ENCODE measurements at regions not wholly inside any gene's neighbourhood (a gene's known extent, or its start where the extent isn't known, plus 50 kb on each side); places are given as distances from the start of the nearest gene placed in this dataset.

- no peak overlapping the region for H3K27ac ChIP-seq (ENCODE audit: low read depth, low read length)
- Mint-ChIP-seq H3K27ac (ENCODE audit: unreplicated experiment) (no peak overlapping the region), H3K36me3 (ENCODE audit: low read depth, unreplicated experiment) (no peaks in the 10 kb centered on the region), H3K4me1 (ENCODE audit: low read depth, unreplicated experiment) (no peaks in the 10 kb centered on the region), H3K4me3 (ENCODE audit: unreplicated experiment) (no peak overlapping the region), H3K27me3 (ENCODE audit: low read depth, unreplicated experiment) (peaks cover 20% of the 10 kb centered on the region), H3K9me3 (ENCODE audit: unreplicated experiment) (peaks cover 14% of the 10 kb centered on the region)
- no peak for TF ChIP-seq EZH2 (IDR thresholded peaks at IDR 0.05; ENCODE audit: insufficient read depth, low read length)
- TF ChIP-seq, protein P1, sequence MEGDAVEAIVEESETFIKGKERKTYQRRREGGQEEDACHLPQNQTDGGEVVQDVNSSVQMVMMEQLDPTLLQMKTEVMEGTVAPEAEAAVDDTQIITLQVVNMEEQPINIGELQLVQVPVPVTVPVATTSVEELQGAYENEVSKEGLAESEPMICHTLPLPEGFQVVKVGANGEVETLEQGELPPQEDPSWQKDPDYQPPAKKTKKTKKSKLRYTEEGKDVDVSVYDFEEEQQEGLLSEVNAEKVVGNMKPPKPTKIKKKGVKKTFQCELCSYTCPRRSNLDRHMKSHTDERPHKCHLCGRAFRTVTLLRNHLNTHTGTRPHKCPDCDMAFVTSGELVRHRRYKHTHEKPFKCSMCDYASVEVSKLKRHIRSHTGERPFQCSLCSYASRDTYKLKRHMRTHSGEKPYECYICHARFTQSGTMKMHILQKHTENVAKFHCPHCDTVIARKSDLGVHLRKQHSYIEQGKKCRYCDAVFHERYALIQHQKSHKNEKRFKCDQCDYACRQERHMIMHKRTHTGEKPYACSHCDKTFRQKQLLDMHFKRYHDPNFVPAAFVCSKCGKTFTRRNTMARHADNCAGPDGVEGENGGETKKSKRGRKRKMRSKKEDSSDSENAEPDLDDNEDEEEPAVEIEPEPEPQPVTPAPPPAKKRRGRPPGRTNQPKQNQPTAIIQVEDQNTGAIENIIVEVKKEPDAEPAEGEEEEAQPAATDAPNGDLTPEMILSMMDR (IDR thresholded peaks at IDR 0.05; ENCODE audit: insufficient read depth, low read depth, low read length) = no peak
- H3K79me2 ChIP-seq (ENCODE audit: insufficient read depth, low read length) = no peaks in the 10 kb centered on the region
- no peaks in the 10 kb centered on the region for H3K27me3 ChIP-seq (ENCODE audit: insufficient read depth, low read length)
- H2AFZ ChIP-seq (ENCODE audit: low read depth, low read length) = no peak overlapping the region
- FAIRE-seq (no peak), DNase-seq (ENCODE audit: low read depth) (no peak)
- H3K4me1 ChIP-seq (ENCODE audit: insufficient read depth, low read length) = no peaks in the 10 kb centered on the region
- no peak overlapping the region for H3K9ac ChIP-seq (ENCODE audit: low read length)
- no peaks in the 10 kb centered on the region for H4K20me1 ChIP-seq (ENCODE audit: insufficient read depth, low read length)
- no peaks in the 10 kb centered on the region for H3K9me3 ChIP-seq (ENCODE audit: insufficient read depth, low read depth, low read length)
- H3K4me2 ChIP-seq (ENCODE audit: low read length) = no peak overlapping the region
- no peak overlapping the region for H3K4me3 ChIP-seq (ENCODE audit: insufficient read depth, low read depth, low read length)
- H3K36me3 ChIP-seq (ENCODE audit: insufficient read depth, low read length) = no peaks in the 10 kb centered on the region
Measured at GRCh38 chr9:108709997-108710396, 145.8 kb downstream of the ACTL7B start.

DNA sequence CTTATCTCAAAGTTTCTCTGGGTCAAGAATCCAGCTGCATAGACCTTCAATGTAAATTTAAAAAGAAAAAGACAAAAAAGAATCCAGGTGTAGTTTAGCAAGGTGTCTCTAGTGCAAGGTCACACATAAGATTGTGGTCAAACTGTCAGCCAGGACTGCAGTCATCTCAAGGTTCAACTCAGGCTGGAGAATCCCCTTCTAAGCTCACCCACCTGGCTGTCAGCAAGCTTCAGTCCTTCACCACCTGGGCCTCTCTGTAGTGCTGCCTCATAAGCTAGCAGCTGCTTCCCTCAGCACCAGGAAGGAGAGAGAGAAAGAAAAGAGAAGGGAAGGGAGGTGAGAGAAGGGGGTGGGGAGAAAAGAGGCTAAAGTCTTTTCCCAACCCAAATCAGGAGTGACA, 146.7 kb downstream of the ACTL7B start:
- FAIRE-seq (no peak), DNase-seq (ENCODE audit: low read depth) (no peak)
- H3K27ac ChIP-seq (ENCODE audit: low read depth, low read length) = no peak overlapping the region
- Mint-ChIP-seq H3K36me3 (ENCODE audit: low read depth, unreplicated experiment) (no peaks in the 10 kb centered on the region), H3K4me3 (ENCODE audit: unreplicated experiment) (no peak overlapping the region), H3K4me1 (ENCODE audit: low read depth, unreplicated experiment) (no peaks in the 10 kb centered on the region), H3K27ac (ENCODE audit: unreplicated experiment) (no peak overlapping the region), H3K27me3 (ENCODE audit: low read depth, unreplicated experiment) (peaks cover 18% of the 10 kb centered on the region), H3K9me3 (ENCODE audit: unreplicated experiment) (peaks cover 10% of the 10 kb centered on the region)
- no peak overlapping the region for H3K4me2 ChIP-seq (ENCODE audit: low read length)
- H3K79me2 ChIP-seq (ENCODE audit: insufficient read depth, low read length) = no peaks in the 10 kb centered on the region
- H3K27me3 ChIP-seq (ENCODE audit: insufficient read depth, low read length) = no peaks in the 10 kb centered on the region
- H4K20me1 ChIP-seq (ENCODE audit: insufficient read depth, low read length) = no peaks in the 10 kb centered on the region
- no peak for TF ChIP-seq EZH2 (IDR thresholded peaks at IDR 0.05; ENCODE audit: insufficient read depth, low read length)
- TF ChIP-seq, protein P1 (IDR thresholded peaks at IDR 0.05; ENCODE audit: insufficient read depth, low read depth, low read length) = no peak
- H3K4me1 ChIP-seq (ENCODE audit: insufficient read depth, low read length) = no peaks in the 10 kb centered on the region
- no peaks in the 10 kb centered on the region for H3K9me3 ChIP-seq (ENCODE audit: insufficient read depth, low read depth, low read length)
- no peak overlapping the region for H3K9ac ChIP-seq (ENCODE audit: low read length)
- H3K36me3 ChIP-seq (ENCODE audit: insufficient read depth, low read length) = no peaks in the 10 kb centered on the region
- no peak overlapping the region for H2AFZ ChIP-seq (ENCODE audit: low read depth, low read length)
- no peak overlapping the region for H3K4me3 ChIP-seq (ENCODE audit: insufficient read depth, low read depth, low read length)

- TF ChIP-seq, protein P1 (IDR thresholded peaks at IDR 0.05; ENCODE audit: insufficient read depth, low read depth, low read length) = no peak
- no peak for TF ChIP-seq EZH2 (IDR thresholded peaks at IDR 0.05; ENCODE audit: insufficient read depth, low read length)
- H3K4me1 ChIP-seq (ENCODE audit: insufficient read depth, low read length) = no peaks in the 10 kb centered on the region
- Mint-ChIP-seq H3K27me3 (ENCODE audit: low read depth, unreplicated experiment) (peaks cover 18% of the 10 kb centered on the region), H3K4me1 (ENCODE audit: low read depth, unreplicated experiment) (no peaks in the 10 kb centered on the region), H3K36me3 (ENCODE audit: low read depth, unreplicated experiment) (no peaks in the 10 kb centered on the region), H3K4me3 (ENCODE audit: unreplicated experiment) (no peak overlapping the region), H3K9me3 (ENCODE audit: unreplicated experiment) (peaks cover 9% of the 10 kb centered on the region), H3K27ac (ENCODE audit: unreplicated experiment) (no peak overlapping the region)
- no peak overlapping the region for H3K9ac ChIP-seq (ENCODE audit: low read length)
- no peaks in the 10 kb centered on the region for H3K9me3 ChIP-seq (ENCODE audit: insufficient read depth, low read depth, low read length)
- H3K27ac ChIP-seq (ENCODE audit: low read depth, low read length) = no peak overlapping the region
- H3K4me3 ChIP-seq (ENCODE audit: insufficient read depth, low read depth, low read length) = no peak overlapping the region
- H3K79me2 ChIP-seq (ENCODE audit: insufficient read depth, low read length) = no peaks in the 10 kb centered on the region
- no peaks in the 10 kb centered on the region for H3K27me3 ChIP-seq (ENCODE audit: insufficient read depth, low read length)
- FAIRE-seq = no peak
- DNase-seq (ENCODE audit: low read depth) = no peak
- no peaks in the 10 kb centered on the region for H3K36me3 ChIP-seq (ENCODE audit: insufficient read depth, low read length)
- H2AFZ ChIP-seq (ENCODE audit: low read depth, low read length) = no peak overlapping the region
- no peak overlapping the region for H3K4me2 ChIP-seq (ENCODE audit: low read length)
- H4K20me1 ChIP-seq (ENCODE audit: insufficient read depth, low read length) = no peaks in the 10 kb centered on the region
Measured at GRCh38 chr9:108708448-108708847, 147.3 kb downstream of the ACTL7B start.

Data from astrocyte (in vitro differentiated cells and primary cell).